Astrocyte (in vitro differentiated cells and primary cell): ENCODE measurements at regions not wholly inside any gene's neighbourhood (a gene's known extent, or its start where the extent isn't known, plus 50 kb on each side); places are given as distances from the start of the nearest gene placed in this dataset.

Source experiments
- DNase-seq: peaks from one replicate; pipeline ENCODE4 v3.0.0-alpha.2; 2010; ENCODE audit warnings: low read depth
- FAIRE-seq: peaks from 2 replicates; lab custom pipeline; 2011; peaks lifted over from hg19 to GRCh38; lab: Jason Lieb, UNC
- H2AFZ ChIP-seq: 2 replicates; pipeline ENCODE4 v1.6.0; 2012; ENCODE audit warnings: low read depth, low read length, inconsistent platforms
- H3K27ac ChIP-seq: 2 replicates; pipeline ENCODE4 v1.5.1; 2011; ENCODE audit warnings: low read depth, low read length, inconsistent platforms
- H3K27me3 ChIP-seq: 2 replicates; pipeline ENCODE4 v1.6.0; 2011; ENCODE audit warnings: low read length, inconsistent platforms; ENCODE audit not compliant: insufficient read depth
- H3K36me3 ChIP-seq: 2 replicates; pipeline ENCODE4 v1.5.1; 2011; ENCODE audit warnings: low read length, inconsistent platforms; ENCODE audit not compliant: insufficient read depth
- H3K4me1 ChIP-seq: 2 replicates; pipeline ENCODE4 v1.5.1; 2011; ENCODE audit warnings: low read length, inconsistent platforms; ENCODE audit not compliant: insufficient read depth
- H3K4me2 ChIP-seq: 2 replicates; pipeline ENCODE4 v1.6.0; 2012; ENCODE audit warnings: low read length, inconsistent platforms
- H3K4me3 ChIP-seq: 2 replicates; pipeline ENCODE4 v1.5.1; 2011; ENCODE audit warnings: low read depth, mild to moderate bottlenecking, low read length, inconsistent platforms; ENCODE audit not compliant: insufficient read depth
- H3K79me2 ChIP-seq: 2 replicates; pipeline ENCODE4 v1.6.0; 2012; ENCODE audit warnings: mild to moderate bottlenecking, low read length, inconsistent platforms; ENCODE audit not compliant: insufficient read depth
- H3K9ac ChIP-seq: 2 replicates; pipeline ENCODE4 v1.6.0; 2012; ENCODE audit warnings: mild to moderate bottlenecking, low read length, inconsistent platforms
- H3K9me3 ChIP-seq: 2 replicates; pipeline ENCODE4 v1.5.1; 2012; ENCODE audit warnings: low read depth, mild to moderate bottlenecking, low read length, inconsistent platforms; ENCODE audit not compliant: insufficient read depth
- H4K20me1 ChIP-seq: 2 replicates; pipeline ENCODE4 v1.6.0; 2012; ENCODE audit warnings: low read length, inconsistent platforms; ENCODE audit not compliant: insufficient read depth
- H3K27ac Mint-ChIP-seq: one replicate; pipeline ENCODE4 v1.8.0; 2021; ENCODE audit warnings: mild to moderate bottlenecking, mixed read lengths; ENCODE audit not compliant: unreplicated experiment
- H3K27me3 Mint-ChIP-seq: one replicate; pipeline ENCODE4 v1.8.0; 2021; ENCODE audit warnings: low read depth, mixed read lengths; ENCODE audit not compliant: unreplicated experiment
- H3K36me3 Mint-ChIP-seq: one replicate; pipeline ENCODE4 v1.8.0; 2021; ENCODE audit warnings: low read depth, mixed read lengths; ENCODE audit not compliant: unreplicated experiment
- H3K4me1 Mint-ChIP-seq: one replicate; pipeline ENCODE4 v1.8.0; 2021; ENCODE audit warnings: low read depth, mixed read lengths; ENCODE audit not compliant: unreplicated experiment
- H3K4me3 Mint-ChIP-seq: one replicate; pipeline ENCODE4 v1.8.0; 2021; ENCODE audit warnings: mild to moderate bottlenecking, moderate library complexity, mixed read lengths; ENCODE audit not compliant: unreplicated experiment
- H3K9me3 Mint-ChIP-seq: one replicate; pipeline ENCODE4 v1.8.0; 2021; ENCODE audit warnings: mild to moderate bottlenecking, mixed read lengths; ENCODE audit not compliant: unreplicated experiment
- CTCF ChIP-seq: IDR thresholded peaks from 2 replicates; pipeline ENCODE4 v1.5.1; 2011; ENCODE audit warnings: low read depth, mild to moderate bottlenecking, inconsistent platforms, low read length, moderate library complexity; ENCODE audit not compliant: insufficient read depth
- EZH2 ChIP-seq: IDR thresholded peaks from 2 replicates; pipeline ENCODE4 v1.6.1; 2012; ENCODE audit warnings: mild to moderate bottlenecking, low read length, inconsistent platforms; ENCODE audit not compliant: insufficient read depth

GRCh38 chr21:16134134-16134533 is 404.4 kb downstream of the USP25 start:
- Mint-ChIP-seq H3K36me3 (no peaks in the 10 kb centered on the region), H3K9me3 (peaks cover 4% of the 10 kb centered on the region), H3K4me3 (no peak overlapping the region), H3K27me3 (peaks cover 3% of the 10 kb centered on the region), H3K27ac (no peak overlapping the region), H3K4me1 (no peaks in the 10 kb centered on the region)
- Histone ChIP-seq H2AFZ (no peak overlapping the region), H3K4me2 (no peak overlapping the region), H3K27ac (no peak overlapping the region), H4K20me1 (no peaks in the 10 kb centered on the region), H3K79me2 (no peaks in the 10 kb centered on the region), H3K27me3 (no peaks in the 10 kb centered on the region), H3K4me3 (no peak overlapping the region), H3K9me3 (no peaks in the 10 kb centered on the region), H3K9ac (no peak overlapping the region), H3K36me3 (no peaks in the 10 kb centered on the region), H3K4me1 (no peaks in the 10 kb centered on the region)
- peak; percentile 31 for DNase-seq
- FAIRE-seq: no peak
- TF ChIP-seq CTCF: no peak
- no peak for TF ChIP-seq EZH2

GRCh38 chr21:16137106-16137505 is 407.3 kb downstream of the USP25 start:
- Histone ChIP-seq H2AFZ (no peak overlapping the region), H3K36me3 (no peaks in the 10 kb centered on the region), H3K79me2 (no peaks in the 10 kb centered on the region), H3K27me3 (no peaks in the 10 kb centered on the region), H4K20me1 (no peaks in the 10 kb centered on the region), H3K4me1 (no peaks in the 10 kb centered on the region), H3K9me3 (no peaks in the 10 kb centered on the region), H3K27ac (no peak overlapping the region), H3K4me2 (no peak overlapping the region), H3K9ac (no peak overlapping the region), H3K4me3 (no peak overlapping the region)
- DNase-seq: peak; percentile 49
- peaks cover 3% of the 10 kb centered on the region for H3K27me3 Mint-ChIP-seq
- TF ChIP-seq CTCF: no peak
- TF ChIP-seq EZH2: no peak
- no peak overlapping the region for H3K27ac Mint-ChIP-seq
- FAIRE-seq: no peak
- H3K9me3 Mint-ChIP-seq: no peaks in the 10 kb centered on the region
- no peaks in the 10 kb centered on the region for H3K4me1 Mint-ChIP-seq
- H3K4me3 Mint-ChIP-seq: no peak overlapping the region
- no peaks in the 10 kb centered on the region for H3K36me3 Mint-ChIP-seq

DNA sequence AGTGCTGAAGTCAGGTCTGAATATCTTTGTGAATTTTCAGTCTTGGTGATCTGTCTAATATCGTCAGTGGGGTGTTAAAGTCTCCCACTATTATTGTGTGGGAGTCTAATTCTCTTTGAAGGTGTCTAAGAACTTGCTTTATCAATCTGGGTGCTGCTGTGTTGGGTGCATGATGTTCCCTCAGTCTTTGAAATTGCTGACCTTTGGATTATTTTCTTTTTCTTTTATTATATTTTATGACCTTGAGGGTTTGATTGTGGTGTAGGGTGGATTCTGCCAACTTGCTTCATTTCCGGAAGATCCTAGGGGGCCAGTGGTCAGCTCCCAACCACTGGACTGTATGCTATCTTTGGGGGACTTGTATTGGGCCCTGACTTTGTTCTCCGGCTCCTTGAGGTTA is 415.3 kb downstream of the USP25 start:
- no peaks in the 10 kb centered on the region for H3K79me2 ChIP-seq
- Mint-ChIP-seq H3K9me3 (no peaks in the 10 kb centered on the region), H3K36me3 (peaks cover 2% of the 10 kb centered on the region), H3K27ac (no peak overlapping the region), H3K4me3 (no peak overlapping the region), H3K27me3 (no peaks in the 10 kb centered on the region), H3K4me1 (no peaks in the 10 kb centered on the region)
- H3K9me3 ChIP-seq: no peaks in the 10 kb centered on the region
- no peak overlapping the region for H3K4me2 ChIP-seq
- no peaks in the 10 kb centered on the region for H3K4me1 ChIP-seq
- no peaks in the 10 kb centered on the region for H3K27me3 ChIP-seq
- H2AFZ ChIP-seq: no peak overlapping the region
- FAIRE-seq: no peak
- H4K20me1 ChIP-seq: no peaks in the 10 kb centered on the region
- DNase-seq: no peak
- H3K4me3 ChIP-seq: no peak overlapping the region
- no peaks in the 10 kb centered on the region for H3K36me3 ChIP-seq
- TF ChIP-seq EZH2: no peak
- H3K27ac ChIP-seq: no peak overlapping the region
- H3K9ac ChIP-seq: no peak overlapping the region
